ENCODE measurements at regions not wholly inside any gene's neighbourhood (a gene's known extent, or its start where the extent isn't known, plus 50 kb on each side); places are given as distances from the start of the nearest gene placed in this dataset.

GRCh38 chr16:79714440-79714839 lies 113.9 kb upstream of the MAF start:
- no peaks in the 10 kb centered on the region for H3K79me2 ChIP-seq (ENCODE audit: low read depth)
- peaks cover 35% of the 10 kb centered on the region for H3K27me3 ChIP-seq (ENCODE audit: insufficient read depth, low read depth)
- no TSS peak for BruUV-seq (replicated peaks)
- no peak for DNase-seq
- H3K9me2 ChIP-seq (ENCODE audit: insufficient read depth): no peaks in the 10 kb centered on the region
- H3K4me1 ChIP-seq (replicated peaks; ENCODE audit: insufficient read depth): no peaks in the 10 kb centered on the region
- no peaks in the 10 kb centered on the region for H3K9me3 ChIP-seq (ENCODE audit: insufficient read depth, low read depth)
- no peak overlapping the region for H3K27ac ChIP-seq
- H2AFZ ChIP-seq: no peak overlapping the region
- intact Hi-C loops (cut with micrococcal nuclease; ENCODE audit: unreplicated experiment): no loop called here
- TF ChIP-seq, protein P1, sequence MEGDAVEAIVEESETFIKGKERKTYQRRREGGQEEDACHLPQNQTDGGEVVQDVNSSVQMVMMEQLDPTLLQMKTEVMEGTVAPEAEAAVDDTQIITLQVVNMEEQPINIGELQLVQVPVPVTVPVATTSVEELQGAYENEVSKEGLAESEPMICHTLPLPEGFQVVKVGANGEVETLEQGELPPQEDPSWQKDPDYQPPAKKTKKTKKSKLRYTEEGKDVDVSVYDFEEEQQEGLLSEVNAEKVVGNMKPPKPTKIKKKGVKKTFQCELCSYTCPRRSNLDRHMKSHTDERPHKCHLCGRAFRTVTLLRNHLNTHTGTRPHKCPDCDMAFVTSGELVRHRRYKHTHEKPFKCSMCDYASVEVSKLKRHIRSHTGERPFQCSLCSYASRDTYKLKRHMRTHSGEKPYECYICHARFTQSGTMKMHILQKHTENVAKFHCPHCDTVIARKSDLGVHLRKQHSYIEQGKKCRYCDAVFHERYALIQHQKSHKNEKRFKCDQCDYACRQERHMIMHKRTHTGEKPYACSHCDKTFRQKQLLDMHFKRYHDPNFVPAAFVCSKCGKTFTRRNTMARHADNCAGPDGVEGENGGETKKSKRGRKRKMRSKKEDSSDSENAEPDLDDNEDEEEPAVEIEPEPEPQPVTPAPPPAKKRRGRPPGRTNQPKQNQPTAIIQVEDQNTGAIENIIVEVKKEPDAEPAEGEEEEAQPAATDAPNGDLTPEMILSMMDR (conservative IDR thresholded peaks at IDR 0.05): no peak
- TF ChIP-seq EZH2 (IDR thresholded peaks at IDR 0.05; ENCODE audit: low read depth): no peak
- no peaks in the 10 kb centered on the region for H3K36me3 ChIP-seq (ENCODE audit: low read depth)
- H3K4me3 ChIP-seq: no peak overlapping the region
- no peaks in the 10 kb centered on the region for H4K20me1 ChIP-seq (ENCODE audit: insufficient read depth)
- POLR2A ChIA-PET (ENCODE audit: unreplicated experiment): interaction anchor here (0.6 kb wide), 1 partner anchor 242 kb away, joined by 3 read pairs; no protein-coding TSS in a partner anchor
- CTCF ChIA-PET: no interaction called here
- no peaks in the 10 kb centered on the region for H3F3A ChIP-seq (ENCODE audit: insufficient read depth, low read depth)
- no peak overlapping the region for H3K4me2 ChIP-seq

DNA sequence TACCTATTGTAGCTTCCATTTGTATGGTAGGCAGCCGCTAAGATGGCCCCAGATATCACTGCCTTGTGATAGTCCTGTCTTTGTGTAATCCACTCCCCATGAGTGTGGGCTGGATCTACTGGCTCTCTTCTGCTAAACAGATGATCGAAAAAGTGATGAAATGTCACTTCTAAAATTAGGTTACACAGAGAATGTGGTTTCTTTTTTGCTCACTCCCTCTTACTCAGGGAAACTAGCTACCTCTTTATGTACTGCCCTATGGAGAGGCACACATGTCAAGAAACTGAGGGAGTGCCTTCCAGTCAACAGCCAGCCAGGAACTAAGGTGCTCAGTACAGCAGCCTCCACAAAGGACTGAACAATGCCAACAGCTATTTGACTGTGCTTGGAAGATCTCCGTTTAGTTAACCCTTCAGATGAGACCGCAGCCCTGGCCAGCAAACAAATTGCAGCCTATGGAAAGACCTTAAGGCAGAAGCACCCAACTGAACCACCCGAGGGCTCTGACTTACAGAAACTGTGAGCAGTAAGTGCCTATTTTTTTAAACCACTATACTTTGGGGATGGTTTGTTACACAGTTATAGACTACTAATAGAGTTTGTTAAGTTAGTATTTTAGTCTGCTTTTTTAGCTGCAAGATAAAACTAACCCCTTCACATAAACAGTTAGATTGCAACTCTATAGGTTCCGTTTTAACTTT lies 113.2 kb upstream of the MAF start:
- H3K27ac ChIP-seq: no peak overlapping the region
- no peak for DNase-seq
- H3K36me3 ChIP-seq (ENCODE audit: low read depth): no peaks in the 10 kb centered on the region
- no peaks in the 10 kb centered on the region for H3K79me2 ChIP-seq (ENCODE audit: low read depth)
- H4K20me1 ChIP-seq (ENCODE audit: insufficient read depth): no peaks in the 10 kb centered on the region
- H3K9me2 ChIP-seq (ENCODE audit: insufficient read depth): no peaks in the 10 kb centered on the region
- H3F3A ChIP-seq (ENCODE audit: insufficient read depth, low read depth): no peaks in the 10 kb centered on the region
- H3K4me1 ChIP-seq (replicated peaks; ENCODE audit: insufficient read depth): no peaks in the 10 kb centered on the region
- H3K27me3 ChIP-seq (ENCODE audit: insufficient read depth, low read depth): peaks cover 30% of the 10 kb centered on the region
- CTCF ChIA-PET: no interaction called here
- no TSS peak for BruUV-seq (replicated peaks)
- no peaks in the 10 kb centered on the region for H3K9me3 ChIP-seq (ENCODE audit: insufficient read depth, low read depth)
- no peak overlapping the region for H3K4me3 ChIP-seq
- intact Hi-C loops (cut with micrococcal nuclease; ENCODE audit: unreplicated experiment): no loop called here
- POLR2A ChIA-PET (ENCODE audit: unreplicated experiment): interaction anchor here (0.6 kb wide), 1 partner anchor 243 kb away, joined by 3 read pairs; no protein-coding TSS in a partner anchor
- H2AFZ ChIP-seq: no peak overlapping the region
- TF ChIP-seq EZH2 (IDR thresholded peaks at IDR 0.05; ENCODE audit: low read depth): no peak
- TF ChIP-seq, protein P1 (conservative IDR thresholded peaks at IDR 0.05): no peak
- H3K4me2 ChIP-seq: no peak overlapping the region

- CTCF ChIA-PET: no interaction called here
- Histone ChIP-seq H3K9me3 (ENCODE audit: insufficient read depth, low read depth) (no peaks in the 10 kb centered on the region), H3K27ac (no peak overlapping the region), H3K27me3 (ENCODE audit: insufficient read depth, low read depth) (peaks cover 18% of the 10 kb centered on the region; the same call in 1 of the 2 replicates), H3K9me2 (ENCODE audit: insufficient read depth) (no peaks in the 10 kb centered on the region), H3K4me3 (no peak overlapping the region), H3F3A (ENCODE audit: insufficient read depth, low read depth) (no peaks in the 10 kb centered on the region), H2AFZ (no peak overlapping the region), H4K20me1 (ENCODE audit: insufficient read depth) (no peaks in the 10 kb centered on the region), H3K4me2 (no peak overlapping the region), H3K79me2 (ENCODE audit: low read depth) (no peaks in the 10 kb centered on the region), H3K36me3 (ENCODE audit: low read depth) (no peaks in the 10 kb centered on the region), H3K4me1 (replicated peaks; ENCODE audit: insufficient read depth) (no peaks in the 10 kb centered on the region)
- POLR2A ChIA-PET (ENCODE audit: unreplicated experiment): no interaction called here
- no TSS peak for BruUV-seq (replicated peaks)
- no peak for TF ChIP-seq EZH2 (IDR thresholded peaks at IDR 0.05; ENCODE audit: low read depth)
- TF ChIP-seq, protein P1 (conservative IDR thresholded peaks at IDR 0.05): no peak
- intact Hi-C loops (cut with micrococcal nuclease; ENCODE audit: unreplicated experiment): no loop called here
- DNase-seq: no peak
These were observed 111.7 kb upstream of the MAF start for GRCh38 chr16:79712276-79712675.

All from PC-9 (cell line).